HFF-Myc (cell line): ENCODE measurements at regions not wholly inside any gene's neighbourhood (a gene's known extent, or its start where the extent isn't known, plus 50 kb on each side); places are given as distances from the start of the nearest gene placed in this dataset.

Source experiments
- DNase-seq: peaks from one replicate; pipeline ENCODE4 v3.0.0-alpha.2; 2011; ENCODE audit warnings: low read depth; ENCODE audit errors: extremely low read depth
- H3K4me3 ChIP-seq: replicated peaks from 2 replicates; pipeline ENCODE4 v1.5.1; 2011; ENCODE audit warnings: low read depth, mild to moderate bottlenecking, control low read depth, low read length
- TF ChIP-seq, protein P1 (sequence below): IDR thresholded peaks from 2 replicates; pipeline ENCODE4 v1.5.1; 2012; ENCODE audit warnings: mild to moderate bottlenecking, low read depth, low read length, control low read depth; ENCODE audit errors: missing control alignments

GRCh38 chr12:123077298-123078119, 73.4 kb downstream of the PITPNM2 start:
- TF ChIP-seq, protein P1, sequence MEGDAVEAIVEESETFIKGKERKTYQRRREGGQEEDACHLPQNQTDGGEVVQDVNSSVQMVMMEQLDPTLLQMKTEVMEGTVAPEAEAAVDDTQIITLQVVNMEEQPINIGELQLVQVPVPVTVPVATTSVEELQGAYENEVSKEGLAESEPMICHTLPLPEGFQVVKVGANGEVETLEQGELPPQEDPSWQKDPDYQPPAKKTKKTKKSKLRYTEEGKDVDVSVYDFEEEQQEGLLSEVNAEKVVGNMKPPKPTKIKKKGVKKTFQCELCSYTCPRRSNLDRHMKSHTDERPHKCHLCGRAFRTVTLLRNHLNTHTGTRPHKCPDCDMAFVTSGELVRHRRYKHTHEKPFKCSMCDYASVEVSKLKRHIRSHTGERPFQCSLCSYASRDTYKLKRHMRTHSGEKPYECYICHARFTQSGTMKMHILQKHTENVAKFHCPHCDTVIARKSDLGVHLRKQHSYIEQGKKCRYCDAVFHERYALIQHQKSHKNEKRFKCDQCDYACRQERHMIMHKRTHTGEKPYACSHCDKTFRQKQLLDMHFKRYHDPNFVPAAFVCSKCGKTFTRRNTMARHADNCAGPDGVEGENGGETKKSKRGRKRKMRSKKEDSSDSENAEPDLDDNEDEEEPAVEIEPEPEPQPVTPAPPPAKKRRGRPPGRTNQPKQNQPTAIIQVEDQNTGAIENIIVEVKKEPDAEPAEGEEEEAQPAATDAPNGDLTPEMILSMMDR, result no peak
- no peak for DNase-seq
- no peak overlapping the region for H3K4me3 ChIP-seq

GRCh38 chr12:123076604-123077297, 74.1 kb downstream of the PITPNM2 start:
- no peak overlapping the region for H3K4me3 ChIP-seq
- TF ChIP-seq, protein P1, result no peak
- no peak for DNase-seq

GRCh38 chr12:123075646-123076171, 75.2 kb downstream of the PITPNM2 start:
- TF ChIP-seq, protein P1, result no peak
- no peak overlapping the region; the same call in 1 of the 2 replicates for H3K4me3 ChIP-seq
- no peak for DNase-seq

DNA sequence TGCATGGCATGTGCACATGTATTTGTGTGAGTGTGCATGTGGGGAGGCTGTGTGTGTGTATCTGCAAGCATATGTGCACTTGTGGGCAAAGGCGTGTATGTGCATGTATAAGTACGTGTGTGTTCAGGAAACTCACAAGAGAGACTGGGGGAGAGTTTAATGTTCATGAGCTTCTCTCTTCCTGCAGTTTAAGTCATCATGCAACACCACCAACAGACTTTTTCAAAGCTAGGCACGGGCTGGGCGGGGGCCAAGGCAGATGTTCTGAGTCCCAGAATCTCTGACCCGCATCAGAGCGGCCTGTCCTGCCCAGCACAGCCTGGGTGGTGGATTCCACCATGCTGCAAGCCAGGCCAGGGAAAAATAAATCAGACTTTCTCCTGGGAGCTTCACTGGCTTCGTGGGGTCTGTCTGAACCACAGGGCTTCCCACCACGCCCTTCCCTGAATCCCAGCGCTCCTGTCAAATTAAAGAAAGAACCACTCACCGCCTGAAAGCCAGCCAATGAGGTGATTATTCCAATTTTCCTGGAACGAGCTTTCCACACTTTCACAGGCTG, 75.7 kb downstream of the PITPNM2 start:
- TF ChIP-seq, protein P1, result no peak
- DNase-seq, result no peak
- no peak overlapping the region for H3K4me3 ChIP-seq

- H3K4me3 ChIP-seq, result no peak overlapping the region
- no peak for DNase-seq
- TF ChIP-seq, protein P1, result no peak
Observed at GRCh38 chr12:123073962-123074801, 76.7 kb downstream of the PITPNM2 start.

DNA sequence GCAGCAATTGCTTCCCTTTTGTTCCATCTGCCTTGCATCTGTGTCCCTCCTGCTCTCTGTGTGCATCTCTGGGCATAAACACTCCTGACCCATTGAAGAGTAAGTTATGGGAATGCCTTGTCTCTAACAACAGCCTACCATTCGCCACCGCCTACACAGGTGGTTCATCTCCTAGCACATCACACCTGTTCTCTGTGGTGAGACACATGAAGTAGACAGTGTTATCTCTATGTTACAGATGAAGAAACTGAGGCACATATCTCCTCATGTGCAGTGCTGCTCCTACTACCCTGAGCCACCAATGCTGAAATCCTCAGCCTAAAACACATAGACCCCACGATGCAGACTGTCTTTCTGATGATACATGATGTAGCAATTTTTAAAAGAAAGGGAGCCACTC, 77.6 kb downstream of the PITPNM2 start:
- no peak for DNase-seq
- TF ChIP-seq, protein P1, result no peak
- no peak overlapping the region for H3K4me3 ChIP-seq
